ENCODE measurements at regions not wholly inside any gene's neighbourhood (a gene's known extent, or its start where the extent isn't known, plus 50 kb on each side); places are given as distances from the start of the nearest gene placed in this dataset.

GRCh38 chr1:56302878-56303277, 276.5 kb downstream of the PLPP3 start:
- no peaks in the 10 kb centered on the region for H3K4me1 Mint-ChIP-seq (ENCODE audit: unreplicated experiment)
- H3K36me3 Mint-ChIP-seq (ENCODE audit: low read depth, unreplicated experiment) = no peaks in the 10 kb centered on the region
- H3K9me3 Mint-ChIP-seq (ENCODE audit: unreplicated experiment) = no peaks in the 10 kb centered on the region
- H3K27me3 Mint-ChIP-seq (ENCODE audit: unreplicated experiment) = no peaks in the 10 kb centered on the region
- TF ChIP-seq CTCF (IDR thresholded peaks at IDR 0.05; ENCODE audit: unreplicated experiment) = no peak
- DNase-seq (ENCODE audit: low spot score) = no peak
- H3K4me3 Mint-ChIP-seq (ENCODE audit: unreplicated experiment) = no peak overlapping the region
- H3K27ac Mint-ChIP-seq (ENCODE audit: unreplicated experiment) = no peak overlapping the region

- no peak overlapping the region for H3K4me3 Mint-ChIP-seq (ENCODE audit: unreplicated experiment)
Observed at GRCh38 chr1:56301791-56302190, 277.6 kb downstream of the PLPP3 start.

DNA sequence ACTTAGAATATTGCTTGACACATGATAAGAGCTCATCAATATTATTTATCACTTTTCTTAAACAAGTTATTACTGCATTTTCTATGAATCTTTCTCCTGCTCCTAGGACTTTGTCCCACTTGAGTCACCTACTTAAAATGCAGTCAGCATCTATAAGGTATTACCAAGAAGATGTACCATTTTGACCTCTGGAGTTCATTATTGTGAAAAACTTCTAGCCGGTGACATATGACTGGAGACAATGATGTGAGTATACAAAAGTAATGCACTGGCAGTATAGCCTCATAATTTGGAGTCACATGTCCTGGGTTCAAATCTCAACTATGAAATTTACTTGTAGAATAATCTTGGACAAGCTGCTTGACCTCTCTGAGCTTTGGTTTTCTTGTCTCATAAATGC, 278.5 kb downstream of the PLPP3 start:
- H3K27me3 Mint-ChIP-seq (ENCODE audit: unreplicated experiment) = no peaks in the 10 kb centered on the region
- DNase-seq (ENCODE audit: low spot score) = no peak
- TF ChIP-seq CTCF (IDR thresholded peaks at IDR 0.05; ENCODE audit: unreplicated experiment) = no peak
- no peaks in the 10 kb centered on the region for H3K9me3 Mint-ChIP-seq (ENCODE audit: unreplicated experiment)
- H3K4me3 Mint-ChIP-seq (ENCODE audit: unreplicated experiment) = no peak overlapping the region
- no peaks in the 10 kb centered on the region for H3K36me3 Mint-ChIP-seq (ENCODE audit: low read depth, unreplicated experiment)
- peaks cover 5% of the 10 kb centered on the region for H3K4me1 Mint-ChIP-seq (ENCODE audit: unreplicated experiment)
- H3K27ac Mint-ChIP-seq (ENCODE audit: unreplicated experiment) = no peak overlapping the region

More at GRCh38 chr1:56301791-56302190, 277.6 kb downstream of the PLPP3 start:
- DNase-seq (ENCODE audit: low spot score) = no peak
- H3K27ac Mint-ChIP-seq (ENCODE audit: unreplicated experiment) = no peak overlapping the region
- no peak for TF ChIP-seq CTCF (IDR thresholded peaks at IDR 0.05; ENCODE audit: unreplicated experiment)
- no peaks in the 10 kb centered on the region for H3K36me3 Mint-ChIP-seq (ENCODE audit: low read depth, unreplicated experiment)
- H3K27me3 Mint-ChIP-seq (ENCODE audit: unreplicated experiment) = no peaks in the 10 kb centered on the region
- no peaks in the 10 kb centered on the region for H3K9me3 Mint-ChIP-seq (ENCODE audit: unreplicated experiment)
- H3K4me1 Mint-ChIP-seq (ENCODE audit: unreplicated experiment) = no peaks in the 10 kb centered on the region

- Mint-ChIP-seq H3K27me3 (ENCODE audit: unreplicated experiment) (peaks cover 3% of the 10 kb centered on the region), H3K9me3 (ENCODE audit: unreplicated experiment) (no peaks in the 10 kb centered on the region), H3K4me1 (ENCODE audit: unreplicated experiment) (peaks cover 5% of the 10 kb centered on the region), H3K36me3 (ENCODE audit: low read depth, unreplicated experiment) (no peaks in the 10 kb centered on the region), H3K27ac (ENCODE audit: unreplicated experiment) (no peak overlapping the region), H3K4me3 (ENCODE audit: unreplicated experiment) (no peak overlapping the region)
- no peak for DNase-seq (ENCODE audit: low spot score)
- TF ChIP-seq CTCF (IDR thresholded peaks at IDR 0.05; ENCODE audit: unreplicated experiment) = no peak
Observed at GRCh38 chr1:56298866-56299265, 280.5 kb downstream of the PLPP3 start.

DNA sequence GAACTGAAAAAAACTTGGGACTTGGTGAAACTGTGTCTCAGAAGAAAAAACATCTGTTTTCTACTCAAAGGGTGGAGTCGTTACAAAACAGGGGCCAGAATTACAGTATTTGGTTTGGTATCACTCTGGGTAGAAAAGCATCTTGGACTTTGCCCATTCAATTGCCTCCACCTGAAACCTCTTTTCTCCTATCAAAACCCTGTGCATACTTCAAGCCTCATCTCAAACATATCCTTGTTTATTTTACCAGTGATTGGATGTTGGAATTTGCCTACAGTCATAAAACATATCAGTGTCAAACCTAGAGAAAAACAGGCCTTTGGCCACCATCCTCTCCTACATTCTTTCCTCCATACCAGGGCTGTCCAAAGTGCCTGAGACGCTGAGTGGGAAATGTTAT, 281.5 kb downstream of the PLPP3 start:
- TF ChIP-seq CTCF (IDR thresholded peaks at IDR 0.05; ENCODE audit: unreplicated experiment) = no peak
- no peak overlapping the region for H3K27ac Mint-ChIP-seq (ENCODE audit: unreplicated experiment)
- H3K4me1 Mint-ChIP-seq (ENCODE audit: unreplicated experiment) = peaks cover 5% of the 10 kb centered on the region
- no peaks in the 10 kb centered on the region for H3K9me3 Mint-ChIP-seq (ENCODE audit: unreplicated experiment)
- H3K27me3 Mint-ChIP-seq (ENCODE audit: unreplicated experiment) = peaks cover 3% of the 10 kb centered on the region
- H3K4me3 Mint-ChIP-seq (ENCODE audit: unreplicated experiment) = no peak overlapping the region
- no peaks in the 10 kb centered on the region for H3K36me3 Mint-ChIP-seq (ENCODE audit: low read depth, unreplicated experiment)
- DNase-seq (ENCODE audit: low spot score) = no peak

Data from endothelial cell (in vitro differentiated cells).